C4-2B (cell line): ENCODE measurements at regions not wholly inside any gene's neighbourhood (a gene's known extent, or its start where the extent isn't known, plus 50 kb on each side); places are given as distances from the start of the nearest gene placed in this dataset.

Experiments
- ZFX ChIP-seq: fragments of 450-650 bp; IDR thresholded peaks from 2 replicates; pipeline ENCODE4 v1.6.1; 2017
- TF ChIP-seq, protein P1 (sequence below): fragments of 450-650 bp; conservative IDR thresholded peaks from 2 replicates; pipeline ENCODE4 v1.5.1; 2017; ENCODE audit warnings: mild to moderate bottlenecking

DNA sequence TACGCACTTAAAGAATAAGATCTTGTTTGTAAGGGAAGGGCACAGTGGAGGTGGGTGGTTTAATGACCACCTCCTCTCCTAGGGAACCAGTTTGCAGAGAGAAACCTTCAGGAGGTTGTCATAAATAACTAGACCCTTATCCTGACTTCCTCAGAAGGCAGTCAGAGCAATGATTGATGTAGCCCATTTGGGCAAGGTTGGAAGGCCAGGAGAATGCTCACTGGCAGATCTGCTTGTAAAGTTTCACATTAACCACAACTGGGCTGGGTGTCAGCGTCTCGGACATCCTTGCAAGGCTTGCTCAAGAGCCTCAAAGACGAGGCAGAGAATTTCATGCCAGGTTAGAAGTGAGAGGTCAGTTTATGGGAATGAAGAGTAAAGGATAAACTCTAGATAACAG lies 87.6 kb upstream of the TRABD2B start:
- TF ChIP-seq, protein P1, sequence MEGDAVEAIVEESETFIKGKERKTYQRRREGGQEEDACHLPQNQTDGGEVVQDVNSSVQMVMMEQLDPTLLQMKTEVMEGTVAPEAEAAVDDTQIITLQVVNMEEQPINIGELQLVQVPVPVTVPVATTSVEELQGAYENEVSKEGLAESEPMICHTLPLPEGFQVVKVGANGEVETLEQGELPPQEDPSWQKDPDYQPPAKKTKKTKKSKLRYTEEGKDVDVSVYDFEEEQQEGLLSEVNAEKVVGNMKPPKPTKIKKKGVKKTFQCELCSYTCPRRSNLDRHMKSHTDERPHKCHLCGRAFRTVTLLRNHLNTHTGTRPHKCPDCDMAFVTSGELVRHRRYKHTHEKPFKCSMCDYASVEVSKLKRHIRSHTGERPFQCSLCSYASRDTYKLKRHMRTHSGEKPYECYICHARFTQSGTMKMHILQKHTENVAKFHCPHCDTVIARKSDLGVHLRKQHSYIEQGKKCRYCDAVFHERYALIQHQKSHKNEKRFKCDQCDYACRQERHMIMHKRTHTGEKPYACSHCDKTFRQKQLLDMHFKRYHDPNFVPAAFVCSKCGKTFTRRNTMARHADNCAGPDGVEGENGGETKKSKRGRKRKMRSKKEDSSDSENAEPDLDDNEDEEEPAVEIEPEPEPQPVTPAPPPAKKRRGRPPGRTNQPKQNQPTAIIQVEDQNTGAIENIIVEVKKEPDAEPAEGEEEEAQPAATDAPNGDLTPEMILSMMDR = no peak
- TF ChIP-seq ZFX = no peak
